ENCODE measurements at regions not wholly inside any gene's neighbourhood (a gene's known extent, or its start where the extent isn't known, plus 50 kb on each side); places are given as distances from the start of the nearest gene placed in this dataset.

- peaks cover 6% of the 10 kb centered on the region for H3K9me3 Mint-ChIP-seq
- no peaks in the 10 kb centered on the region for H3K36me3 Mint-ChIP-seq (ENCODE audit: low read depth)
- peak overlapping the region in 1 of 3 experiments; percentile 50 for H3K27ac Mint-ChIP-seq
- H3K27me3 Mint-ChIP-seq (ENCODE audit: low read depth) = peaks cover 9% of the 10 kb centered on the region
- TF ChIP-seq, protein P1, sequence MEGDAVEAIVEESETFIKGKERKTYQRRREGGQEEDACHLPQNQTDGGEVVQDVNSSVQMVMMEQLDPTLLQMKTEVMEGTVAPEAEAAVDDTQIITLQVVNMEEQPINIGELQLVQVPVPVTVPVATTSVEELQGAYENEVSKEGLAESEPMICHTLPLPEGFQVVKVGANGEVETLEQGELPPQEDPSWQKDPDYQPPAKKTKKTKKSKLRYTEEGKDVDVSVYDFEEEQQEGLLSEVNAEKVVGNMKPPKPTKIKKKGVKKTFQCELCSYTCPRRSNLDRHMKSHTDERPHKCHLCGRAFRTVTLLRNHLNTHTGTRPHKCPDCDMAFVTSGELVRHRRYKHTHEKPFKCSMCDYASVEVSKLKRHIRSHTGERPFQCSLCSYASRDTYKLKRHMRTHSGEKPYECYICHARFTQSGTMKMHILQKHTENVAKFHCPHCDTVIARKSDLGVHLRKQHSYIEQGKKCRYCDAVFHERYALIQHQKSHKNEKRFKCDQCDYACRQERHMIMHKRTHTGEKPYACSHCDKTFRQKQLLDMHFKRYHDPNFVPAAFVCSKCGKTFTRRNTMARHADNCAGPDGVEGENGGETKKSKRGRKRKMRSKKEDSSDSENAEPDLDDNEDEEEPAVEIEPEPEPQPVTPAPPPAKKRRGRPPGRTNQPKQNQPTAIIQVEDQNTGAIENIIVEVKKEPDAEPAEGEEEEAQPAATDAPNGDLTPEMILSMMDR (IDR thresholded peaks at IDR 0.05; ENCODE audit: unreplicated experiment in 3 of 3) = no peak
- no peak overlapping the region for H3K4me3 Mint-ChIP-seq
- H3K4me1 Mint-ChIP-seq = peaks cover 41% of the 10 kb centered on the region
Measured at GRCh38 chr15:38814891-38815290, 250.3 kb upstream of the RASGRP1 start.

GRCh38 chr15:38817427-38818156 lies 253.0 kb upstream of the RASGRP1 start:
- peaks cover 8% of the 10 kb centered on the region for H3K9me3 Mint-ChIP-seq
- no peaks in the 10 kb centered on the region for H3K36me3 Mint-ChIP-seq (ENCODE audit: low read depth)
- TF ChIP-seq, protein P1 (IDR thresholded peaks at IDR 0.05; ENCODE audit: unreplicated experiment in 3 of 3) = peak; percentile 99 to 100 (median 99)
- peaks cover 32% of the 10 kb centered on the region for H3K4me1 Mint-ChIP-seq
- H3K4me3 Mint-ChIP-seq = no peak overlapping the region
- peaks cover 13% of the 10 kb centered on the region for H3K27me3 Mint-ChIP-seq (ENCODE audit: low read depth)
- H3K27ac Mint-ChIP-seq = peak overlapping the region in 2 of 3 experiments; percentile 21 to 50

- Mint-ChIP-seq H3K9me3 (peaks cover 5% of the 10 kb centered on the region), H3K27ac (peak overlapping the region; percentile 12 to 47 (median 21)), H3K4me1 (peaks cover 32% of the 10 kb centered on the region), H3K27me3 (ENCODE audit: low read depth) (peaks cover 13% of the 10 kb centered on the region), H3K4me3 (no peak overlapping the region), H3K36me3 (ENCODE audit: low read depth) (no peaks in the 10 kb centered on the region)
- TF ChIP-seq, protein P1 (IDR thresholded peaks at IDR 0.05; ENCODE audit: unreplicated experiment in 3 of 3) = no peak
Measured at GRCh38 chr15:38818157-38818790, 253.7 kb upstream of the RASGRP1 start.

DNA sequence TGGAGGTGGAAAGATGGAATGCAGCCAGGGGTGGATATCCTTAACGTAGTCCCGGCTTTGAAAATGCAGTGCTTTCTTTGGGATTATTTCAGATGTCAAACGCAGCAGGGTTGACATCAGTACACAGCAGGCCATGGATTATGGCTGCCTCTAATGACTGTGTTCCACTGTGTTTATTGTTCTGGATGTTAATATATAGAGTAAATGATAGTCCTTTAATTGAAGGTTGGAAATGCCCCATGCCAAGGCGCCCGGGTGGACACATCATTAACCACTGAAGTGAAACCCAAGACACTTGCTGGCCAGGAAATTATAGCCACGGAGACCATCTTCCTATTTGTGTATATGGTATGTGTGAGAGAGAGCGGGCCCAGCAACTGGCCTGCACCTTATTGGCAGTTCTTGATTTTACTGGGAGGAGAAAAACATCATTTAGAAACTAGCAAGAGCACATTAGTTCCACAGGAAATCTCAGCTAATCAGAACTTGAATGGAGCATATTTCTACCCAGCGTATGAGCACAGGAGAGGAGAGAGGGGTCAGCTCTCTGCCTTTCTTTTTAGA lies 254.9 kb upstream of the RASGRP1 start:
- TF ChIP-seq, protein P1 (IDR thresholded peaks at IDR 0.05; ENCODE audit: unreplicated experiment in 3 of 3) = no peak

DNA sequence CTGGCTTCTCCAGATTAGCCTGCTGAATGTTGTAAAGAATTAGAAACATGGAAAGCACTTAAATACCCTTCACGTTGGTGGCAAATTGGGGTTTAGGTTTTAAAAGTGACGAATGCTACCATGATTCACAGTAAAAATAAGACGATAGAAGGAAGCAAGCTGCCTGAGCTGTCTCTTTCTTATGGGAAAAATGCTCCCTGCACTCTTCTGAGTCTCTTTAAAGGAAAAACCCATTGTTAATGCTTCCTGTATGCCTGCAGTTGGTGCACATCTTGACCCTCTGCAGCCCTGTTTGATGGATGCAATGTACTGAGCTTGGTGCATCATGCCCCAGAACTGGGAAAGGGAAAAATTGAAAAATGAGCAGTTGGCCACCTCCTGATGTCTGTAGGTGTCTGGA lies 258.6 kb upstream of the RASGRP1 start:
- TF ChIP-seq, protein P1 (IDR thresholded peaks at IDR 0.05; ENCODE audit: unreplicated experiment in 3 of 3) = no peak
- H3K27me3 Mint-ChIP-seq (ENCODE audit: low read depth) = peaks cover 16% of the 10 kb centered on the region
- no peak overlapping the region for H3K27ac Mint-ChIP-seq
- H3K4me3 Mint-ChIP-seq = no peak overlapping the region
- H3K36me3 Mint-ChIP-seq (ENCODE audit: low read depth) = no peaks in the 10 kb centered on the region
- peaks cover 18% of the 10 kb centered on the region for H3K4me1 Mint-ChIP-seq
- peaks cover 2% of the 10 kb centered on the region for H3K9me3 Mint-ChIP-seq

More for the DNA sequence above, 254.9 kb upstream of the RASGRP1 start:
- Mint-ChIP-seq H3K4me1 (peaks cover 32% of the 10 kb centered on the region), H3K36me3 (ENCODE audit: low read depth) (no peaks in the 10 kb centered on the region), H3K9me3 (peaks cover 5% of the 10 kb centered on the region), H3K4me3 (no peak overlapping the region), H3K27me3 (ENCODE audit: low read depth) (peaks cover 13% of the 10 kb centered on the region), H3K27ac (peak overlapping the region in 2 of 3 experiments; percentile 21 to 32)
